GM18867 (cell line): ENCODE measurements at regions not wholly inside any gene's neighbourhood (a gene's known extent, or its start where the extent isn't known, plus 50 kb on each side); places are given as distances from the start of the nearest gene placed in this dataset.

Source experiments
- ATAC-seq: cut with Tn5 transposase; IDR thresholded peaks from one replicate; pipeline ENCODE4 v1.9.1; 2021; ENCODE audit warnings: mild to moderate bottlenecking, moderate library complexity; ENCODE audit not compliant: unreplicated experiment

DNA sequence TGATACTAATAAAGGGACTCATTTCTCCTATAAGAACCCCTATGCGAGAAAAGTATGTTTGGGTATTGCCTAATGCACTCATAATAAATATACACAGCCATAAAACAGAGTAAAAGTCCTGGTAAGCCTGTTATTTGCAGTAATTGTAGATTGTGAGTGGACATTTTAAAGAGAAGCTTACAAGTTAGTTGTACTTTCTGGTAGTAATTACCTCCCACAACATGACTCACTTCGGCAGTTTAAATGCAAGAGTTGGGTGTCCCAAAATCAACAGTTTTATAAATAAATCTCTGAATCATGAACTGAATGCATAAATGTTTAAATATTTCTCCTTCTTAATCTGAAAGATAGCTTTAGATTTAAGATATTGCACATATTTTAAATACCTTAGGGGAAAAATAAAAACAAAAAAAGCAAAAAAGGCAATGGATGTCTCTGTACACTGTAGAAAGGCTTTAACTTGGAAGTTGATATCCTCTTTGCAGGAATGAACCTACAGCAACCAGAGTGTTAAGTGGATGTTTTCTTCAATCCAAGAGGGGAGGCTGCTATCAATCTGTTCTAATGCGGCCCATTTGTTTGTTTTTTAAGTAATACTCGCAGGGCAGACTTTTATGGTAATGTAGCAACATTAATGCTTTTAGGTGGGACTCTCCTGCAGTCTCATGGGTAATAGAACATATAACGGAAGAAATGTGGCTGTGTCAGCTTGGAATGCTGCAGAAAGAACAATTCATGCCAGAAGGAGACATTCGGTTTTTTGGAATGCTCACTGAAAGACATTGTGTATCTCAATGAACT lies 57.3 kb upstream of the ZEB1 start:
- no peak for ATAC-seq

- no peak for ATAC-seq
Measured at GRCh38 chr10:31262672-31263071, 56.3 kb upstream of the ZEB1 start.

- ATAC-seq = no peak
Measured at GRCh38 chr10:31263903-31264302, 55.1 kb upstream of the ZEB1 start.

DNA sequence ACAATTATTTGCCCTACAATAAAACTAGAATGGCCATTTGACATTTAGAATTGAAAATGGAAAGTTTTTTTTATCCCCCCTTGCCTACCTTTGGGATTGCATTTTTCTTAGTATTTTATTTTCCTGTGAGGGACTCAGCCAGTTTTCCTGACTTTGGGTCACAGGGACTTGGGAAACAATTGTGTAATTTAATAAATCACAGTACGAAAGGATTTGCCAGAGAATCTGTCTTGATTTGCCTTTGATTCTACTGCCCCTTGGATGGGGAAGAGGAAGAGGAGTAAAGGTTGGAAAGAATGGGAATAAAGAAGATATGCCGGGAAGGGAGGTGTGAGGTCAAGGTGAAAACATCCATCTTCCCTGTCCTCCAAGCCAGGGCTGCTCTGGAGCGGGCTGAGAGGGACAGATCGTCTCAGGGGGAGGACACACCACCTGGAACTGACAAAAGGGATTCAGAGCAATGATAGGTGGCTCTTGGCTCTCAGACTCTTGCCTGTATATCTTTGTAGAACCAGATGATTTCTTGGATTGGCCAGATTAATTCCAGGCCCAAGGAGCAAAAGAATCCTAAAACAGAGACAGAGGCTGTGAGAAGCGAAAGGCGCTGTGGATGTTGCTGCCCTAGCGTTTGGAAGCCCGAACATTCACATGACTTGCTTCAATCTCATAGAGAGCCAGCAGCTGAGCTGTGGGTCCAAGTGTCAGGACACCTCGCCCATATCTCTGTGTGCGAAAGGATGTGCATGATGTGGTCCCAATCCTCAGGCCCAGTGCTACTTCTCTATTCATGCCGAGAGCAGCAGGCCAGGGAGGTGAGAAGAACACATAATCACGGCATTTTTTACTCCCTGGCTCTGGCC lies 50.3 kb upstream of the ZEB1 start:
- ATAC-seq = no peak
